SK-N-SH (cell line): ENCODE measurements at regions not wholly inside any gene's neighbourhood (a gene's known extent, or its start where the extent isn't known, plus 50 kb on each side); places are given as distances from the start of the nearest gene placed in this dataset.

Experiments
- CTCF ChIA-PET: fragments of 300-600, 350-600 bp; formaldehyde crosslinking; extraction: SDS; loops from one replicate; lab custom pipeline; 2021; lab: Yijun Ruan, JAX
- POLR2A ChIA-PET: fragments of 350-600 bp; sonication (Branson Sonifier 250); formaldehyde crosslinking; extraction: SDS; loops from one replicate; lab custom pipeline; 2020; ENCODE audit warnings: antibody characterized with exemption, inconsistent platforms; lab: Yijun Ruan, JAX
- DNase-seq: peaks from one replicate; pipeline ENCODE4 v3.0.0; 2012
- H2AFZ ChIP-seq: fragments of 200-600 bp; sonication (generic); 2 replicates; pipeline ENCODE4 v1.8.1; 2016; ENCODE audit warnings: antibody characterized with exemption, mild to moderate bottlenecking, low read depth
- H3F3A ChIP-seq: fragments of 200-600 bp; sonication (generic); replicated peaks from 2 replicates; pipeline ENCODE3; 2016; ENCODE audit warnings: antibody characterized with exemption, mild to moderate bottlenecking; ENCODE audit not compliant: insufficient read depth
- H3K27ac ChIP-seq, 2 experiments: fragments of 200-500 bp in 1 of 2; fragments of 200-600 bp in 1 of 2; sonication (Bioruptor generic) in 1 of 2; sonication (generic), shearing (Covaris generic) in 1 of 2; 2 replicates each; pipeline versions ENCODE4 v1.5.1 to v1.6.1; 2014 to 2016; ENCODE audit warnings: low read depth in 2 of 2, inconsistent platforms in 1 of 2, low read length in 1 of 2, mild to moderate bottlenecking in 1 of 2, mixed read lengths in 1 of 2
- H3K27me3 ChIP-seq: fragments of 200-600 bp; sonication (generic), shearing (Covaris generic); 2 replicates; pipeline ENCODE4 v1.6.1; 2016; ENCODE audit warnings: mixed run types; ENCODE audit not compliant: insufficient read depth
- H3K36me3 ChIP-seq, 2 experiments: fragments of 200-500 bp in 1 of 2; fragments of 200-600 bp in 1 of 2; sonication (Bioruptor generic) in 1 of 2; sonication (generic) in 1 of 2; replicated peaks in 1 of 2; 2 replicates each; pipeline versions ENCODE3 to v1.5.1; 2014 to 2016; ENCODE audit warnings: low read length in 1 of 2, mild to moderate bottlenecking in 1 of 2; ENCODE audit not compliant: insufficient read depth in 2 of 2, control insufficient read depth in 1 of 2
- H3K4me1 ChIP-seq, 2 experiments: fragments of 200-500 bp in 1 of 2; fragments of 200-600 bp in 1 of 2; sonication (Bioruptor generic) in 1 of 2; sonication (generic), shearing (Covaris generic) in 1 of 2; 2 replicates each; pipeline versions ENCODE4 v1.5.1 to v1.6.1; 2014 to 2016; ENCODE audit warnings: low read depth in 1 of 2, low read length in 1 of 2, mixed run types in 1 of 2; ENCODE audit not compliant: insufficient read depth in 2 of 2, control insufficient read depth in 1 of 2
- H3K4me2 ChIP-seq: fragments of 200-600 bp; sonication (generic), shearing (Covaris generic); 2 replicates; pipeline ENCODE4 v1.6.1; 2017; ENCODE audit warnings: mixed run types
- H3K4me3 ChIP-seq, 2 experiments: fragments of 200-500 bp in 1 of 2; fragments of 200-600 bp in 1 of 2; sonication (Bioruptor generic) in 1 of 2; sonication (generic), shearing (Covaris generic) in 1 of 2; 2 replicates each; pipeline versions ENCODE4 v1.5.1 to v1.8.1; 2014 to 2016; ENCODE audit warnings: low read depth in 2 of 2, inconsistent platforms in 1 of 2, low read length in 1 of 2, mild to moderate bottlenecking in 1 of 2, mixed read lengths in 1 of 2, moderate library complexity in 1 of 2
- H3K79me2 ChIP-seq: fragments of 200-600 bp; sonication (generic); 2 replicates; pipeline ENCODE4 v1.8.1; 2017; ENCODE audit warnings: mild to moderate bottlenecking; ENCODE audit not compliant: insufficient read depth
- H3K9ac ChIP-seq: fragments of 200-600 bp; sonication (generic); 2 replicates; pipeline ENCODE4 v1.6.1; 2017; ENCODE audit warnings: mixed run types
- H3K9me2 ChIP-seq: fragments of 200-600 bp; sonication (generic); 2 replicates; pipeline ENCODE4 v1.6.1; 2017; ENCODE audit warnings: mixed run types
- H3K9me3 ChIP-seq: fragments of 200-600 bp; sonication (generic); 2 replicates; pipeline ENCODE4 v1.6.1; 2017; ENCODE audit warnings: mixed run types, mild to moderate bottlenecking, moderate library complexity
- H4K20me1 ChIP-seq: fragments of 200-600 bp; sonication (generic); 2 replicates; pipeline ENCODE4 v1.6.1; 2017; ENCODE audit warnings: mild to moderate bottlenecking, mixed run types; ENCODE audit not compliant: insufficient read depth
- CHD2 ChIP-seq: fragments of 150-350 bp; IDR thresholded peaks from 2 replicates; pipeline ENCODE4 v1.6.1; 2018; ENCODE audit warnings: low read length; ENCODE audit not compliant: partially characterized antibody
- FOXJ3 ChIP-seq: sonication (generic); formaldehyde crosslinking; IDR thresholded peaks from 2 replicates; pipeline ENCODE4 v1.5.1; 2020; ENCODE audit warnings: mild to moderate bottlenecking, missing genetic modification reagents
- FOXM1 ChIP-seq: IDR thresholded peaks from 2 replicates; pipeline ENCODE4 v1.4.0; 2012; ENCODE audit warnings: low read depth, mild to moderate bottlenecking
- GATA2 ChIP-seq: sonication (generic); formaldehyde crosslinking; IDR thresholded peaks from 2 replicates; pipeline ENCODE4 v1.5.0; 2020; ENCODE audit warnings: mild to moderate bottlenecking, missing genetic modification reagents
- JUND ChIP-seq: IDR thresholded peaks from 2 replicates; pipeline ENCODE4 v1.4.0; 2012
- NRF1 ChIP-seq: IDR thresholded peaks from 2 replicates; pipeline ENCODE4 v1.6.1; 2012; ENCODE audit warnings: low read depth, mild to moderate bottlenecking, low read length
- PBX3 ChIP-seq: IDR thresholded peaks from 2 replicates; pipeline ENCODE4; 2012
- RFX5 ChIP-seq: IDR thresholded peaks from 2 replicates; pipeline ENCODE4 v1.6.1; 2012; ENCODE audit warnings: mild to moderate bottlenecking, improper control_type of control experiment, low read length
- SIN3A ChIP-seq: IDR thresholded peaks from 2 replicates; pipeline ENCODE4 v1.6.1; 2012; ENCODE audit warnings: low read depth, mild to moderate bottlenecking, low read length, moderate library complexity, borderline replicate concordance
- SMC3 ChIP-seq: IDR thresholded peaks from 2 replicates; pipeline ENCODE4 v1.6.1; 2012; ENCODE audit warnings: low read depth, low read length, improper control_type of control experiment
- TAF1 ChIP-seq: IDR thresholded peaks from 2 replicates; pipeline ENCODE4 v1.6.1; 2012; ENCODE audit warnings: low read depth, mild to moderate bottlenecking, low read length, moderate library complexity, borderline replicate concordance
- TCF12 ChIP-seq: IDR thresholded peaks from 2 replicates; pipeline ENCODE4 v1.4.0; 2012
- USF1 ChIP-seq: IDR thresholded peaks from 2 replicates; pipeline ENCODE4 v1.4.0; 2012; ENCODE audit warnings: low read depth, borderline replicate concordance
- YY1 ChIP-seq: IDR thresholded peaks from 2 replicates; pipeline ENCODE4 v1.4.0; 2012; ENCODE audit warnings: low read depth, mild to moderate bottlenecking
- ZBTB33 ChIP-seq: IDR thresholded peaks from 2 replicates; pipeline ENCODE4 v1.4.0; 2012; ENCODE audit warnings: low read depth, borderline replicate concordance
- WGBS: methylation state at CpG from one replicate; pipeline ENCODE4 v1.1.6; 2017; ENCODE audit warnings: low lambda C conversion rate; 5-methylcytosine and 5-hydroxymethylcytosine counted together

GRCh38 chr13:112186091-112186490, 119.1 kb downstream of the SOX1 start:
- WGBS, result 2% methylated on average over 6 of the region's 6 CpGs

GRCh38 chr13:112187527-112188297, 120.8 kb downstream of the SOX1 start:
- TF ChIP-seq TAF1, result no peak
- no peak for TF ChIP-seq JUND
- no peak for TF ChIP-seq FOXJ3 (CRISPR knock-in tag)
- TF ChIP-seq NRF1, result no peak
- TF ChIP-seq USF1, result no peak
- no peak for TF ChIP-seq SIN3A
- TF ChIP-seq CHD2, result no peak
- no peak for TF ChIP-seq YY1
- Histone ChIP-seq H3K9ac (no peak overlapping the region), H3K36me3 (no peaks in the 10 kb centered on the region), H3K4me1 (no peaks in the 10 kb centered on the region), H3K79me2 (no peaks in the 10 kb centered on the region), H4K20me1 (no peaks in the 10 kb centered on the region), H3K4me2 (no peak overlapping the region), H3K27me3 (peaks cover 6% of the 10 kb centered on the region; the same call in 1 of the 2 replicates), H3K9me3 (no peaks in the 10 kb centered on the region), H3K4me3 (no peak overlapping the region), H3K9me2 (no peaks in the 10 kb centered on the region), H3F3A (no peaks in the 10 kb centered on the region), H2AFZ (no peak overlapping the region), H3K27ac (no peak overlapping the region)
- no peak for DNase-seq
- ChIA-PET CTCF (no interaction called here), POLR2A (no interaction called here)
- 14% methylated on average over 12 of the region's 18 CpGs for WGBS

More at GRCh38 chr13:112186091-112186490, 119.1 kb downstream of the SOX1 start:
- H3K9me2 ChIP-seq, result no peaks in the 10 kb centered on the region
- no peak for DNase-seq
- no peak overlapping the region for H3K9ac ChIP-seq
- H2AFZ ChIP-seq, result no peak overlapping the region
- H3K27ac ChIP-seq, result no peak overlapping the region
- no peaks in the 10 kb centered on the region for H3F3A ChIP-seq
- TF ChIP-seq GATA2, result no peak
- TF ChIP-seq TAF1, result no peak
- no peak for TF ChIP-seq RFX5
- TF ChIP-seq CHD2, result no peak
- no peak for TF ChIP-seq SMC3
- TF ChIP-seq TCF12, result no peak
- TF ChIP-seq ZBTB33, result no peak
- no peak for TF ChIP-seq FOXM1
- no peak for TF ChIP-seq PBX3
- TF ChIP-seq YY1, result no peak
- no peak for TF ChIP-seq JUND
- TF ChIP-seq, all 33 proteins: peak for 0
- Histone ChIP-seq H3K4me2 (no peak overlapping the region), H4K20me1 (no peaks in the 10 kb centered on the region), H3K27me3 (peaks cover 11% of the 10 kb centered on the region), H3K9me3 (no peaks in the 10 kb centered on the region), H3K4me1 (no peaks in the 10 kb centered on the region), H3K79me2 (no peaks in the 10 kb centered on the region), H3K36me3 (no peaks in the 10 kb centered on the region), H3K4me3 (no peak overlapping the region)
- POLR2A ChIA-PET, result no interaction called here
- CTCF ChIA-PET, result interaction anchor here (0.6 to 1.2 kb wide), 2 partner anchors 258 to 843 kb away, joined by 3 read pairs; no protein-coding TSS in a partner anchor
